HUDEP-2 (cell line): ENCODE measurements at regions not wholly inside any gene's neighbourhood (a gene's known extent, or its start where the extent isn't known, plus 50 kb on each side); places are given as distances from the start of the nearest gene placed in this dataset.
"Not testable (repeated sequence)": the region's sequence is repeated elsewhere in the genome, so short reads cannot be mapped to it uniquely, and the experiment has no call there.

ENCODE experiments used
- DNase-seq, 76 experiments: peaks; one replicate each; lab custom pipeline; 2025; ENCODE audit not compliant: unreplicated experiment in 76 of 76; lab: John Stamatoyannopoulos, UW

GRCh38 chr1:4164965-4165364 lies 264.9 kb upstream of the C1orf174 start:
- no peak for DNase-seq

GRCh38 chr1:4165686-4166300 lies 265.7 kb upstream of the C1orf174 start:
- no peak for DNase-seq

GRCh38 chr1:4166713-4167112 lies 266.6 kb upstream of the C1orf174 start:
- DNase-seq: no peak

GRCh38 chr1:4169991-4170390 lies 269.9 kb upstream of the C1orf174 start:
- DNase-seq: no peak

GRCh38 chr1:4170548-4171340 lies 270.7 kb upstream of the C1orf174 start:
- DNase-seq: no peak

GRCh38 chr1:4171480-4172450 lies 271.7 kb upstream of the C1orf174 start:
- DNase-seq: no peak

GRCh38 chr1:4172644-4173599 lies 272.9 kb upstream of the C1orf174 start:
- peak in 10 of 76 experiments; percentile 1 to 29 (median 6) for DNase-seq

- DNase-seq: no peak
These were observed 273.7 kb upstream of the C1orf174 start for GRCh38 chr1:4173731-4174130.

- DNase-seq: no peak
These were observed 274.5 kb upstream of the C1orf174 start for GRCh38 chr1:4174291-4175200.

- no peak for DNase-seq
These were observed 275.7 kb upstream of the C1orf174 start for GRCh38 chr1:4175566-4176405.

- no peak for DNase-seq
These were observed 276.8 kb upstream of the C1orf174 start for GRCh38 chr1:4176841-4177240.

GRCh38 chr1:4177425-4178150 lies 277.5 kb upstream of the C1orf174 start:
- DNase-seq: no peak

GRCh38 chr1:4178501-4179113 lies 278.5 kb upstream of the C1orf174 start:
- no peak for DNase-seq

- DNase-seq: no peak
These were observed 280.1 kb upstream of the C1orf174 start for GRCh38 chr1:4179914-4180735.

- not testable (repeated sequence) for DNase-seq
These were observed 286.4 kb upstream of the C1orf174 start for GRCh38 chr1:4186486-4186885.

- DNase-seq: no peak
These were observed 303.4 kb upstream of the C1orf174 start for GRCh38 chr1:4203501-4203900.
